Activated CD4-positive, alpha-beta memory T cell treated with anti-CD3 and anti-CD28 coated beads, Interleukin-2, amount 10 ng/mL, durations not matched to agents 7 days and 5 days (primary cell): ENCODE measurements at regions not wholly inside any gene's neighbourhood (a gene's known extent, or its start where the extent isn't known, plus 50 kb on each side); places are given as distances from the start of the nearest gene placed in this dataset.

ENCODE experiments used
- CTCF ChIA-PET: fragments of 350-600 bp; sonication (Branson Sonifier 250); formaldehyde crosslinking; loops from one replicate; lab custom pipeline; 2021; ENCODE audit warnings: antibody characterized with exemption, inconsistent platforms; lab: Charles Lee
- POLR2A ChIA-PET: fragments of 350-600 bp; sonication (Branson Sonifier 250); formaldehyde crosslinking; loops from one replicate; lab custom pipeline; 2021; ENCODE audit warnings: antibody characterized with exemption; lab: Charles Lee
- DNase-seq: peaks from one replicate; pipeline ENCODE4 v3.0.0-alpha.2; 2020
- H3K27ac Mint-ChIP-seq: one replicate; pipeline ENCODE4 v1.8.0; 2021; ENCODE audit warnings: mild to moderate bottlenecking, mixed read lengths
- H3K27me3 Mint-ChIP-seq: one replicate; pipeline ENCODE4 v1.8.0; 2021; ENCODE audit warnings: mixed read lengths
- H3K36me3 Mint-ChIP-seq: one replicate; pipeline ENCODE4 v1.8.0; 2021; ENCODE audit warnings: low read depth, mixed read lengths
- H3K4me1 Mint-ChIP-seq: one replicate; pipeline ENCODE4 v1.8.0; 2021; ENCODE audit warnings: mixed read lengths
- H3K4me3 Mint-ChIP-seq: one replicate; pipeline ENCODE4 v1.8.0; 2021; ENCODE audit warnings: mild to moderate bottlenecking, mixed read lengths
- H3K9me3 Mint-ChIP-seq: one replicate; pipeline ENCODE4 v1.8.0; 2021; ENCODE audit warnings: mixed read lengths

- no peaks in the 10 kb centered on the region for H3K9me3 Mint-ChIP-seq
- no peak for DNase-seq
- H3K4me3 Mint-ChIP-seq = no peak overlapping the region
- H3K27me3 Mint-ChIP-seq = no peaks in the 10 kb centered on the region
- H3K36me3 Mint-ChIP-seq = no peaks in the 10 kb centered on the region
- CTCF ChIA-PET = no interaction called here
- no peak overlapping the region for H3K27ac Mint-ChIP-seq
- H3K4me1 Mint-ChIP-seq = no peaks in the 10 kb centered on the region
- POLR2A ChIA-PET = no interaction called here
Observed at GRCh38 chr13:111964411-111965035, 102.4 kb upstream of the SOX1 start.

DNA sequence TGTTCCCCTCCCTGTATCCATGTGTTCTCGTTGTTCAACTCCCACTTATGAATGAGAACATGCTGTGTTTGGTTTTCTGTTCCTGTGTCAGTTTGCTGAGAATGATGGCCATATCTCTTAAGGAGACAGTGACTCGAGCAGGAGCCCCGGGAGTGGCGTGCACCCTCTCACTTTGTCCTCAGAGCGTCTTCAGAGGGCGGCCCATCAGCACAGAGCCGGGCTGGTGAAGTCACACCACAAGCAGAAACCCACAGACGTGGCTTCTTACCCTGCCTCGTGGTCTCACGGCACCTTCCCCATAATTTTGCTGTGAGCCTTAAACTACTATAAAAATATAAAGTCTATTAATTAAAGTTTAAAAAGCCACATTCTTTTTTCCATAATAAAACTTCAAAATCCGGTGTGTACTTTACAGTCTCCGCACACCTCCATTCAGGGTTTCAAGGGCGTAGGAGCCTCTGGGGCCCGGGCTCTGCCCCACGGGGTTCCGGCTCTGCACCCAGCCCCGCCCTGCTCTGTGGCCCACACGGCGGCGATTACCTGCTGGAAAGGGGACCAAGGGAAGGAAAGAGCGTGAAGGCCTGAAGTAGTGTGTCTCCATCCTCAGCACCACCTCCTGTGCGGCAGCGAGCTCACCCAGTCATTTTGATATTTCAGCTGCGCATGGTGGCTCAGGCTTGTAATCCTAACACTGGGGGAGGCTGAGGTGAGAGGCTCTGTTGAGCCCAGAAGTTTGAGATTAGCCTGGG lies 101.3 kb upstream of the SOX1 start:
- ChIA-PET POLR2A (no interaction called here), CTCF (no interaction called here)
- no peaks in the 10 kb centered on the region for H3K9me3 Mint-ChIP-seq
- H3K27ac Mint-ChIP-seq = no peak overlapping the region
- H3K36me3 Mint-ChIP-seq = no peaks in the 10 kb centered on the region
- no peak overlapping the region for H3K4me3 Mint-ChIP-seq
- no peak for DNase-seq
- H3K27me3 Mint-ChIP-seq = no peaks in the 10 kb centered on the region
- no peaks in the 10 kb centered on the region for H3K4me1 Mint-ChIP-seq

DNA sequence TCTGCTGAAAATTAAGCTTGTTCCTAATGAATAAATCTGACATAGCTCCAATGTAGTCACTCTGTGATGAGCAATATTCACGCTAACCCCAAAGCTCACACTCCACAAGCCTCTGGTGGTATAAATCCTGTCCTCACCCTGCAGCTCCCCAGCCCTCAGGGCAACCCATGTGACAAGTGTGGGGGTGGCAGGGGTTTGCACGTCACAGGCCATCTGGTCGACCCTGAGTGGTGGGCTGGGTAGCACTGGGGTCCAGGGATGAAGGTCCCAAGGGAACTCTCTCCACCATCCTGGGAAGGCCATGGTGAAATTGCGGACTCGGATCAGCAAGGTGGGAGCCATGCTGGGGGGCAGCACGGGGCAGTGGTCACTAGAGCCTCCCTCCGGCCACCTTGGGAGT lies 100.0 kb upstream of the SOX1 start:
- CTCF ChIA-PET = no interaction called here
- no peaks in the 10 kb centered on the region for H3K4me1 Mint-ChIP-seq
- DNase-seq = no peak
- no peaks in the 10 kb centered on the region for H3K9me3 Mint-ChIP-seq
- no peak overlapping the region for H3K4me3 Mint-ChIP-seq
- H3K27ac Mint-ChIP-seq = no peak overlapping the region
- no peaks in the 10 kb centered on the region for H3K36me3 Mint-ChIP-seq
- POLR2A ChIA-PET = no interaction called here
- H3K27me3 Mint-ChIP-seq = no peaks in the 10 kb centered on the region

- no peak overlapping the region for H3K27ac Mint-ChIP-seq
- no peak for DNase-seq
- ChIA-PET CTCF (no interaction called here), POLR2A (no interaction called here)
- no peaks in the 10 kb centered on the region for H3K4me1 Mint-ChIP-seq
- H3K36me3 Mint-ChIP-seq = no peaks in the 10 kb centered on the region
- no peaks in the 10 kb centered on the region for H3K9me3 Mint-ChIP-seq
- no peak overlapping the region for H3K4me3 Mint-ChIP-seq
- H3K27me3 Mint-ChIP-seq = no peaks in the 10 kb centered on the region
Observed at GRCh38 chr13:111967572-111968201, 99.3 kb upstream of the SOX1 start.

DNA sequence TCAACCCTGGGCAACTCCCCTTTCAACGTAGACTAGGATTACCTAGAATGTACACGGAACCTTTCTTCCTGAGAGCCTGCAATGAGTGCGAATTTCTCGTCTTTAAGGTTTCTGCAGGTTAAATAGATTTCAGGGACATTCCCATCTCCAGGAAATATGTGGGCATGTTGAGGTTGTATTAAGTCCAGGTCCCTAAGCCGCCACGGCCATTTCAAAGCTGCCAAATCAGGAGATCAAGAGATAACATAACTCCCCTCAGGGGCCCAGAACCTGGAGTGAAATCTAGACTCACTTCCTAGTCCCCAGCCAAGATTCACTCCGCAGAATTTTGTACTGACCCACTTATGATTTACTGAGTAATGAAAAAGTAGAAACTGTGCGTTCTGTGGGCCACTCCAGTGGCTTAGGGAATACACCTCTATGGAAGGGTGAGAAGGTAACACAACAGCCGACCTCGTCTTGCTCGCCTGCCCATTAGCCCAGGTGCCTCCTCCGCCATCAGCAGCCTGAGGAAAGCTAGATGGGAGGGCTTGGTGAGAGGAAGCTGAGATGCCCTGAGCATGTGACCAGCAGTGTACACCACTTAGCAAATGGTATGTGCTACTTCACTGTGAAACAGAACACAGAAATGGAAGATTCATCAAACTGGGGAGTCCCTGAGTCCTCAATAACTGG lies 98.5 kb upstream of the SOX1 start:
- Mint-ChIP-seq H3K27me3 (no peaks in the 10 kb centered on the region), H3K36me3 (no peaks in the 10 kb centered on the region), H3K4me3 (no peak overlapping the region), H3K4me1 (no peaks in the 10 kb centered on the region), H3K27ac (no peak overlapping the region), H3K9me3 (no peaks in the 10 kb centered on the region)
- DNase-seq = no peak
- POLR2A ChIA-PET = no interaction called here
- CTCF ChIA-PET = no interaction called here

GRCh38 chr13:111969551-111970135 lies 97.3 kb upstream of the SOX1 start:
- ChIA-PET CTCF (no interaction called here), POLR2A (no interaction called here)
- no peak overlapping the region for H3K4me3 Mint-ChIP-seq
- no peaks in the 10 kb centered on the region for H3K4me1 Mint-ChIP-seq
- no peak for DNase-seq
- H3K9me3 Mint-ChIP-seq = peaks cover 11% of the 10 kb centered on the region
- H3K36me3 Mint-ChIP-seq = peaks cover 2% of the 10 kb centered on the region
- H3K27me3 Mint-ChIP-seq = no peaks in the 10 kb centered on the region
- H3K27ac Mint-ChIP-seq = no peak overlapping the region

GRCh38 chr13:111970494-111971141 lies 96.3 kb upstream of the SOX1 start:
- POLR2A ChIA-PET = no interaction called here
- H3K27me3 Mint-ChIP-seq = no peaks in the 10 kb centered on the region
- peaks cover 10% of the 10 kb centered on the region for H3K36me3 Mint-ChIP-seq
- DNase-seq = no peak
- no peak overlapping the region for H3K27ac Mint-ChIP-seq
- peaks cover 21% of the 10 kb centered on the region for H3K9me3 Mint-ChIP-seq
- H3K4me3 Mint-ChIP-seq = no peak overlapping the region
- no peaks in the 10 kb centered on the region for H3K4me1 Mint-ChIP-seq
- CTCF ChIA-PET = no interaction called here

DNA sequence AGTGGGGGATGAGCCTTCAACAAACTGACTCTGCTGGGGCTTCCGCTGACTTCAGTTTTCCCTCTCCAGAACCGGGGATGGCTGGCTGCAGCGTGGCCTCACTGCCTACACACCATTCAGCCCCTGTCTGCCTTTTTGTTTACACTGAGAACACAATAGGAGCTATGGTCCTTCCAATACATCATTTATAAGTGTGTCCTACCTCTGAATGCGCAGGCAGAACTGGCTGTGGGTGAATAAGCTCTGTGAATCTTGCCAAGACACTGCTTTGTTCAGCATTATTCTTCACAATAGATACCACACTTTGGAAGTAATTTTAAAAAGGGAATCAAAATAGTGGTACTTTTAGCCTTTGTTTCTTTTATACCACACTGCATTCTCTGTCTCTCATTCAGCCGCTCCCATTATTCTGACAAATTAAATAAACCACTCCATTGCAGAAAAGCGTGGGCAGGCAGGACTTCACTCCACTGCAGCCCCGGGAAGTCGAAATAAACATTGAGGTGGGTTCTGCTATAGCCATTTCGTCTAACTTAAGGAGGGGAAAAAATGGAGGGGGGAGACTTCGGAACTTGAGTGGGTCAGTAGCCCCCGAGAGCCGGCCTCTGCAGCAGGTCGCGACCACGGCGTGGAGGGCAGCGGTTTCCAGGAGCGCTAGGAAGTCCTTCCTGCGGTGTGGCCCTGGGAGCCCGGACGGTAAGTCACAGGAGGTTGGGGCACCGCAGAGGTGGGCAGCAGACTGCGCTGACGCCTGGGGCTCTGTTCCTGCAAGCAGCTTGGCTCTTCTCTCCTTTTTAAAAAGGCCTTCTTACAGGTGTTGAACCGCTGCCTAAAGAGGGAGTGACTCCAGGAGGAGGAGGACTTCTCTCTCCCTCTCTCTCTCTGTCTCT lies 94.8 kb upstream of the SOX1 start:
- CTCF ChIA-PET = no interaction called here
- POLR2A ChIA-PET = no interaction called here
- H3K9me3 Mint-ChIP-seq = peaks cover 23% of the 10 kb centered on the region

GRCh38 chr13:111973186-111973585 lies 93.8 kb upstream of the SOX1 start:
- POLR2A ChIA-PET = no interaction called here
- H3K4me3 Mint-ChIP-seq = no peak overlapping the region
- H3K27ac Mint-ChIP-seq = no peak overlapping the region
- no peaks in the 10 kb centered on the region for H3K4me1 Mint-ChIP-seq
- CTCF ChIA-PET = no interaction called here
- H3K27me3 Mint-ChIP-seq = no peaks in the 10 kb centered on the region
- H3K9me3 Mint-ChIP-seq = peaks cover 23% of the 10 kb centered on the region
- no peak for DNase-seq
- H3K36me3 Mint-ChIP-seq = peaks cover 10% of the 10 kb centered on the region

More for the DNA sequence above, 94.8 kb upstream of the SOX1 start:
- Mint-ChIP-seq H3K27ac (no peak overlapping the region), H3K36me3 (peaks cover 10% of the 10 kb centered on the region), H3K27me3 (no peaks in the 10 kb centered on the region), H3K4me3 (no peak overlapping the region), H3K4me1 (no peaks in the 10 kb centered on the region)
- no peak for DNase-seq

GRCh38 chr13:111973605-111974340 lies 93.2 kb upstream of the SOX1 start:
- H3K4me3 Mint-ChIP-seq = no peak overlapping the region
- H3K9me3 Mint-ChIP-seq = peaks cover 23% of the 10 kb centered on the region
- CTCF ChIA-PET = no interaction called here
- POLR2A ChIA-PET = no interaction called here
- no peaks in the 10 kb centered on the region for H3K4me1 Mint-ChIP-seq
- no peaks in the 10 kb centered on the region for H3K27me3 Mint-ChIP-seq
- H3K27ac Mint-ChIP-seq = no peak overlapping the region
- peaks cover 10% of the 10 kb centered on the region for H3K36me3 Mint-ChIP-seq
- DNase-seq = no peak

- no peaks in the 10 kb centered on the region for H3K27me3 Mint-ChIP-seq
- H3K27ac Mint-ChIP-seq = no peak overlapping the region
- ChIA-PET POLR2A (no interaction called here), CTCF (no interaction called here)
- peaks cover 23% of the 10 kb centered on the region for H3K9me3 Mint-ChIP-seq
- no peak for DNase-seq
- no peak overlapping the region for H3K4me3 Mint-ChIP-seq
- peaks cover 10% of the 10 kb centered on the region for H3K36me3 Mint-ChIP-seq
- H3K4me1 Mint-ChIP-seq = no peaks in the 10 kb centered on the region
Observed at GRCh38 chr13:111974341-111974640, 92.7 kb upstream of the SOX1 start.
